SK-N-MC (cell line): ENCODE measurements at regions not wholly inside any gene's neighbourhood (a gene's known extent, or its start where the extent isn't known, plus 50 kb on each side); places are given as distances from the start of the nearest gene placed in this dataset.

Source experiments
- EZH2 ChIP-seq: fragments of 200-600 bp; sonication (generic); IDR thresholded peaks from one replicate; pipeline ENCODE4 v1.6.1; 2017; ENCODE audit warnings: antibody characterized with exemption
- POLR2AphosphoS5 ChIP-seq: IDR thresholded peaks from 2 replicates; pipeline ENCODE4 v1.6.1; 2012; ENCODE audit warnings: mild to moderate bottlenecking, low read depth, low read length, borderline replicate concordance

DNA sequence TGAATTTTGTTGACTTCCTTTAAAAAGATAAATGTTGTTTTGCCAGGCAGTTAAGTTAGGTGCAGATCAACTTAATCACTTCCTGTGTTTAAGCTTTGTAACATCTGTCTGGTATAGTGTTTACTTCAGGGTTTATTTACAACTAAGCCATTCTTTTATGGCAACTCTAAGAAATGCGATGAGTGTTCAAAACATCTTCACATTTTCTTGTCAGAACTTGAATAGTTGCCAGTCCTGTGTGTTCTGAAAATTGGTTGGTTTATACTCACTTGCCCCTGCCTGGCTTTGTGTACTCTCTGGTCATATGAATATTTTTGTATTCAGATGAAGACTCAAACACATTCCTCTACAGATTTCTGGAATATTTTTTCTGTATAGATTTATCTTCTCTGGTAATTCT, 327.2 kb downstream of the MDFIC start:
- TF ChIP-seq POLR2AphosphoS5, result no peak
- no peak for TF ChIP-seq EZH2
